Muscle of leg (tissue), 3 donors: ENCODE measurements at regions not wholly inside any gene's neighbourhood (a gene's known extent, or its start where the extent isn't known, plus 50 kb on each side); places are given as distances from the start of the nearest gene placed in this dataset.
"Not testable (repeated sequence)": the region's sequence is repeated elsewhere in the genome, so short reads cannot be mapped to it uniquely, and the experiment has no call there.

Source experiments
- DNase-seq: peaks from one replicate; pipeline ENCODE4 v3.0.0; 2013
- H3K27ac ChIP-seq: one replicate; pipeline ENCODE4 v1.5.1; 2013; ENCODE audit warnings: mild to moderate bottlenecking, low read length, control low read depth
- H3K27me3 ChIP-seq: one replicate; pipeline ENCODE4 v1.6.1; 2013; ENCODE audit warnings: low read length; ENCODE audit not compliant: control insufficient read depth, insufficient read depth
- H3K36me3 ChIP-seq: one replicate; pipeline ENCODE4 v1.6.1; 2013; ENCODE audit warnings: low read length; ENCODE audit not compliant: control insufficient read depth, insufficient read depth
- H3K4me1 ChIP-seq: one replicate; pipeline ENCODE4 v1.6.1; 2013; ENCODE audit warnings: low read length; ENCODE audit not compliant: control insufficient read depth, insufficient read depth
- H3K4me3 ChIP-seq: one replicate; pipeline ENCODE4 v1.5.1; 2013; ENCODE audit warnings: low read length, control low read depth
- H3K9me3 ChIP-seq: replicated peaks from 2 replicates; pipeline ENCODE4 v1.6.1; 2013; ENCODE audit warnings: low read depth, low read length; ENCODE audit not compliant: control insufficient read depth
- WGBS: methylation state at CpG from one replicate; pipeline ENCODE4 v1.1.5; 2013; ENCODE audit warnings: missing lambda C conversion rate; ENCODE audit not compliant: insufficient coverage; 5-methylcytosine and 5-hydroxymethylcytosine counted together

DNA sequence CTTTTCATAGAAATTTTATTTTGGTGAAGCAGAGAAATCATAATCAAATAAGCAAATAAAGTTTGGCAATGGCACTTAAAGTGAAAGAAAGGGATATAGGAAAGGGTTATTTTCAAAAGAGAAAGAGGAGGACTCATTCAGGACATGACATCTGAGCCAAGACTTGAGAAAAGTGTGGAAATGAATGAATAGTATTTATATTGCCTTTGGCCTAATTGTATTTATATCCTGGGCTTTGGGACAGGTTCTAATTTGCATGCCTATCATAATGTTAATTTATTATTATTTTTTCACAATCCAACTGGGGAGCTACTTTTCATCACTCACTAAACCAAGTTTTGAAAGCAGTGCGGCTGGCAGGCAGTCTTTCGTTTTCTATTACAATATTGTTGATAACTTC, 376.8 kb downstream of the HGF start:
- Histone ChIP-seq H3K4me3 (no peak overlapping the region), H3K4me1 (no peaks in the 10 kb centered on the region), H3K36me3 (no peaks in the 10 kb centered on the region), H3K27me3 (no peaks in the 10 kb centered on the region), H3K27ac (no peak overlapping the region), H3K9me3 (no peaks in the 10 kb centered on the region)
- DNase-seq = no peak
- 70% methylated on average over 2 of the region's 2 CpGs for WGBS

DNA sequence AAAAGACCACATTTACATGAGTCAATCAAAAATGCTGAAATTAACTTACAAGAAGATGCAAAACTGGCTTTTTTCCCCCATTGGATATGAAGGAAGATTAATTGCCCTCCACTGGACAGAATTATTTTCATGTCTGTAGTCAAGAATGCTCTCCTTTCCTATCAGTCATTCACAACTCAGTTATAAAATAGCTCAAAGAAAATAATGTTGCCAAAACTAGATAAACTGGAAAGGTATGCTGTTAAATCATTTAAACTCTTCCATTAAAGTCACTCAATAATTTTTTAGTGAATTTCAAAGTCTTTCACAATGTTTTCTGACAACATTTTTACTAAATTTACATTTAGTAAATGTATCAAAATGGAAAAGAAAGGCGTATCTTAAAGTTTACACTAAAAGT, 384.5 kb downstream of the HGF start:
- no CpG with 5 or more reads among the region's 1 CpG for whole genome bisulfite sequencing
- H3K4me1 ChIP-seq = no peaks in the 10 kb centered on the region
- H3K27ac ChIP-seq = no peak overlapping the region
- H3K4me3 ChIP-seq = no peak overlapping the region
- H3K36me3 ChIP-seq = no peaks in the 10 kb centered on the region
- no peaks in the 10 kb centered on the region for H3K27me3 ChIP-seq
- no peaks in the 10 kb centered on the region for H3K9me3 ChIP-seq
- DNase-seq = no peak

DNA sequence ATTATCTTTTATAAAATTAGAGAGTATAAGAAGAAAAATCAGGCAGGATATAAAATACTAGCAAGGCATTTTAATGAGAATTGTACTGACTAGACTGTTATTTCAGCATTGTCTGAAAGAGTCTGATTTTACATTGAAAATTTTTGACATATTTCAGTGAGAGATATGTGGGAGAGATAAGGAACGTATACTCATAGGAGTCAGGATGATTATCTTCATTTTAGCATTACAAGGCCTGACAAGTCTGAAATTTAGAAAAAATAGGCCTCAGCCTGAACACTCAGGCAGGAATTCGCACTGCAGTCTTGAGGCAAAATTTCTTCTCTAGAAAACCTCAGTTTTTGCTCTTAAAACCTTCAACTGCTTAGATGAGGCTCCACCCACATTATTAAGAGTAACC, 386.0 kb downstream of the HGF start:
- Histone ChIP-seq H3K4me1 (no peaks in the 10 kb centered on the region), H3K9me3 (no peaks in the 10 kb centered on the region), H3K27me3 (no peaks in the 10 kb centered on the region), H3K36me3 (no peaks in the 10 kb centered on the region), H3K4me3 (no peak overlapping the region), H3K27ac (no peak overlapping the region)
- DNase-seq = no peak
- WGBS = 92% methylated on average over 2 of the region's 2 CpGs

DNA sequence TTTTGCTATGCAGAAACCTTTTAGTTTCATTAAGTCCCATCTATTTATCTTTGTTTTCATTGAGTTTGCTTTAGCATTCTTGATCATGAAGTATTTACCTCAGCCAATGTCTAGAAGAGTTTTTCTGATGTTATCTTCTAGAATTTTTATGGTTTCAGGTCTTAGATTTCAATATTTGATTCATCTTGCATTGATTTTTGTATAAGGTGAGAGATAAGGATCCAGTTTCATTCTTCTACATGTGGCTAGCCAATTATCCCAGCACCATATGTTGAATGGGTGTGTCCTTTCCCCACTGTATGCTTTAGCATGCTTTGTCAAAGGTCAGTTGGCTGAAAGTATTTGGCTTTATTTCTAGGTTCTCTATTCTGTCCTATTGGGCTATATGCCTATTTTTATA, 395.2 kb downstream of the HGF start:
- not testable (repeated sequence) for DNase-seq, H3K9me3 ChIP-seq, H3K4me3 ChIP-seq, H3K27me3 ChIP-seq, H3K36me3 ChIP-seq, H3K4me1 ChIP-seq, H3K27ac ChIP-seq

DNA sequence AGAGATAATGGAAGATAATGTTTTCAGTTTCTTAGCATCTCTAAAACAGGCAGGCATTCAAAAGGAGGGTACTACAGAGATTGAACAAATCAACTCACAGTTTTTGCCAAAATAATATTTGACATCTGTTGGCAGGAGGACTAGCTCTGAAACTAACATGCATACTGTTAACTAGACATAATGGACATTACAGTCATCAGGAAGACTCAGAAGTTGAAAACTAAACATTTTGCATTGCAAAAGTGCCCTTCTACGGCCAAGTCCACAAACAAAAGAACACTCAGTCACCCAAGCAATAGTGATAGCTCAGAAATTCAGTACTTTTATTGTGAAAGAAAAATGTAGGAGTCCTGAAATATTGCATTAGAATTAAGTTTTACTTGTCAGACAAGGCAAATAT, 399.0 kb downstream of the HGF start:
- Histone ChIP-seq H3K27ac (no peak overlapping the region), H3K4me3 (no peak overlapping the region), H3K27me3 (no peaks in the 10 kb centered on the region), H3K9me3 (no peaks in the 10 kb centered on the region), H3K4me1 (no peaks in the 10 kb centered on the region), H3K36me3 (no peaks in the 10 kb centered on the region)
- no CpG with 5 or more reads among the region's 1 CpG for WGBS
- DNase-seq = no peak

DNA sequence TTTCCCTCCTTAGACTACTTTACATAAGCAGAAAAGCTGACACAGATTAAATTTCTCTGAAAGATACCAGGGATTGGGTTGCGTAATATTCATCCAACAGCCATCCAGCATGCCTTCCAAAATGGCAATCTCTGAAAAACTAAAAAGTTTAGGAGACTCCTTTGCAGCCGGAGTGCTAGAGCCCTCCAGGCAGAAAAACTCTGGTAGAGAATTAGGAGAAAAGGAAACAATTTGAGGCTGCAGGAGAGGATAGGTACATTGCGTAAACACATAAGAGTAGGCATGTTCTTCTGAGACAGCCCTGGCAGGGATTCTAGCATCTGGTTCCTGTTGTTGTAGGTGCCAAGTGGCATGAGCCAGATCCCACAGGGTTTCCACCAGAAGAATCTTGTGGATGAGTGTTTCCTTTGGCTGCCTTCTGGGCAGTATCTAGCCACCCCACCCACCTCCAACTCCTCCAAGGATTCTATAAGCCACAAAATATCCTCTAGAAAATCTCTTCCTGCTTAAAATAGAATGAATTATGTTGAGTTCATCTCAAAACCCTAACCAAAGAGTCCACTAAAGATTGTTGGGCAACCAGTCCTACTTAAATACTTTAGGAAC, 402.4 kb downstream of the HGF start:
- Histone ChIP-seq H3K27ac (no peak overlapping the region), H3K9me3 (no peaks in the 10 kb centered on the region), H3K27me3 (no peaks in the 10 kb centered on the region), H3K4me1 (no peaks in the 10 kb centered on the region), H3K36me3 (no peaks in the 10 kb centered on the region), H3K4me3 (no peak overlapping the region)
- WGBS = 71% methylated on average over 1 of the region's 3 CpGs
- peak; percentile 51 for DNase-seq

DNA sequence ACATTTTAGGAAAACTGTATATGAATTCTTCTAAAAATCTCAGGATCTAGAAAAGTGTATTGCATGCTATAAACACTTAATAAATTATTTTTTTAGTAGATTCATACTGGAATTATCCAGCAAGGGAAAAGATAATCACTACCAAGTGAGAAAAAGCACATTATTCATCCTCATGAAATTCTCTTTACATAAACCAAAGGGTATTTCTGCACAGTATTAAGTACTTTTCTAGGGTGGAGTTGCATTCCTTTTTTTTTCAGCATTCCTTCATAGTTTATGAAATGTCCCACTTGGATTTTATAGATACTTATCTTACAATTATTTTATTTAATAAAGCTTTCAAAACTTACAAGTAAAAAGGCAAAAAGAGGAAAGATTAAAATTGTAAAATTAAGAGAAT, 403.3 kb downstream of the HGF start:
- Histone ChIP-seq H3K27me3 (no peaks in the 10 kb centered on the region), H3K4me3 (no peak overlapping the region), H3K4me1 (no peaks in the 10 kb centered on the region), H3K27ac (no peak overlapping the region), H3K36me3 (no peaks in the 10 kb centered on the region), H3K9me3 (no peaks in the 10 kb centered on the region)
- peak; percentile 39 for DNase-seq

DNA sequence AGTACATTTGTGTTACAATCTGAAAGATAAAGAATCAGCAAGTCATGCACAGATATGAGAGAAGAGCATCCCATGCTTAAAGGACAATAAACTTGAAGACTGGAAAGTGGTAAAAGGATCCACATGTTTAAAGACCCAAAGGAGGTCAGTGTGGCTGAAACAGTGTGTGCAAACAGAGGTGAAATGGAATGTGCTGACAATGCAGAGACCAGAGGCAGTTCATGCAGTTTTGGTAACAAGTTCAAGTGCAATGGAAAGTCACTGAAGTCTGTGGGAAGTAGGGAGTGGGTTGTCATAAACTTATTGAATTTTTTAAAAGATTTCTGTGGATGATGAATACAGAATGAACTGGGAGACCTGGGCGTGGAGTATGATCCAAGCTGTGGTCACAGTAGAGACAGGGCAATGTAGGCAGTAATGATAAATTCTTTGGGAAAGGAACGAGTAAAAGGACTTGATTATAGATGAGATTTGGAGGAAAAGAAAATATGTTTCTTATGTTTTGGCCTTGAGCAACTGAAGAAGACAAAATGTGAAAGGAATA, 408.0 kb downstream of the HGF start:
- no peak overlapping the region for H3K27ac ChIP-seq
- no peaks in the 10 kb centered on the region for H3K4me1 ChIP-seq
- no peaks in the 10 kb centered on the region for H3K36me3 ChIP-seq
- H3K9me3 ChIP-seq = no peaks in the 10 kb centered on the region
- DNase-seq = no peak
- no peak overlapping the region for H3K4me3 ChIP-seq
- H3K27me3 ChIP-seq = no peaks in the 10 kb centered on the region
- WGBS = 63% methylated on average over 2 of the region's 2 CpGs

DNA sequence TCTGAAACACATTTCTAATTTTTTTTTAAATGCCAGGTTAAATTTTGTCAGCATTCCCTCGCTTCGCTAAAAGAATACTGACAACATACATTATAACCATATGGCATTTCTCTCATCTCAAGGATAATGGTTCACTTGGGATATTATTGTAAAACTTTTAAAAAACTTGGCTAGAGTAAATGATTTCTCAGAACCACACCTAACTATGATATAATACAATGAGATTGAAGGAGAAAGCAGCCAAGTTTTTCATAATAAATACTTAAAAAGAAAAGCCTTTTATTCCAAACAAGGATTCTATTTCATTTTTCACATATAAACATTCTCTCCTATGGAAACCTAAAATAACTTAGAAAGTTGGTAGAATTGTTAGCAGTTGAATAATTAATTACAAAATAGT, 413.9 kb downstream of the HGF start:
- peak; percentile 81 for DNase-seq
- Histone ChIP-seq H3K27ac (no peak overlapping the region), H3K4me3 (no peak overlapping the region), H3K36me3 (no peaks in the 10 kb centered on the region), H3K27me3 (no peaks in the 10 kb centered on the region), H3K9me3 (no peaks in the 10 kb centered on the region), H3K4me1 (no peaks in the 10 kb centered on the region)
- WGBS = no CpG with 5 or more reads among the region's 2 CpGs

DNA sequence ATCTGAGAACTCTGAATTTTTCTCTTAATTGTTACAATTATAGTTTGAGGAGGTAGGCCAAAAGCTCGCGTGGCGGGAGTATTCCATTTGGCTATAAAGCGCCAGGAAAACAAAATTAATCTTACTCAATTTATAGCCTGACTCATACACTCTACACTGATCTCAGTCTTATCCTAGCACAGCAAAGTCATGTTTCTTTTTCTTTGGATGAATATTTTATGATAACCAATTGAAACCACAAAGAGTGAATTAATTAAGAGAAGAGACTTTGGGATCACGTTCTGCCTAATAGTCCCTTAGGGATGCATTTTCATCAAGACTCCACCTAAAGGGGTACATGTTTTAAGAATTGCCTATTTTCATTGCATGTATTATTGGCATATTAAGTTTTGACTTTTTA, 420.8 kb downstream of the HGF start:
- H3K27ac ChIP-seq = no peak overlapping the region
- no peaks in the 10 kb centered on the region for H3K4me1 ChIP-seq
- H3K4me3 ChIP-seq = no peak overlapping the region
- no peaks in the 10 kb centered on the region for H3K9me3 ChIP-seq
- WGBS = no CpG with 5 or more reads among the region's 5 CpGs
- DNase-seq = no peak
- H3K27me3 ChIP-seq = no peaks in the 10 kb centered on the region
- H3K36me3 ChIP-seq = no peaks in the 10 kb centered on the region

DNA sequence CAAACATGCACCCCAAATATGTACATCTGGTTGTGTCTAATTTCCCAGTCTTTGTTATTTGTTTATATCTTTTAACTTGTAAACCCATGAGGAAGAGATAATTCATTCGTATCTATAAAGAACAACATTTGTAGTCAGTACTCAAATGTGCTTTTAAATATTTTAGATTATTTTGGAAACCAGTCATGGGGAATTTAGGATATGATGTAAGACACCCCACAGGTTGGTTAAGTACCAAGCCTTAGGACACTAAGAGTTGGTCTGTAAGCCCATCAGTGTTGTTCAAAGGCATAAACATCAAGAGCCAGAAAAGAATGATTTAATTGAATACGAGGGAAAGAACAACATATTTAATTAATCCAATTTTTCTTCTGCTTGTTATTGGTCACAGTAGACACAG, 421.1 kb upstream of the SEMA3C start:
- no peaks in the 10 kb centered on the region for H3K9me3 ChIP-seq
- no peaks in the 10 kb centered on the region for H3K4me1 ChIP-seq
- no peak for DNase-seq
- H3K27me3 ChIP-seq = no peaks in the 10 kb centered on the region
- WGBS = no CpG with 5 or more reads among the region's 2 CpGs
- no peak overlapping the region for H3K4me3 ChIP-seq
- H3K36me3 ChIP-seq = no peaks in the 10 kb centered on the region
- no peak overlapping the region for H3K27ac ChIP-seq
